Neural cell (in vitro differentiated cells): ENCODE measurements at regions not wholly inside any gene's neighbourhood (a gene's known extent, or its start where the extent isn't known, plus 50 kb on each side); places are given as distances from the start of the nearest gene placed in this dataset.
"Not testable (repeated sequence)": the region's sequence is repeated elsewhere in the genome, so short reads cannot be mapped to it uniquely, and the experiment has no call there.

Experiments
- H2AFZ ChIP-seq: fragments of 200-600, 300-800 bp; sonication (generic), shearing (Covaris generic); 2 replicates; pipeline ENCODE4 v1.6.0; 2014; ENCODE audit warnings: low read depth, mild to moderate bottlenecking, antibody characterized with exemption, low read length, moderate library complexity
- H3F3A ChIP-seq: fragments of 200-600 bp; shearing (Covaris generic); 2 replicates; pipeline ENCODE4 v1.6.1; 2016; ENCODE audit warnings: mild to moderate bottlenecking, moderate library complexity, mixed read lengths, antibody characterized with exemption, low read length; ENCODE audit not compliant: insufficient read depth, poor library complexity, severe bottlenecking
- H3K27ac ChIP-seq: fragments of 200-600, 300-800 bp; sonication (generic), shearing (Covaris generic); 2 replicates; pipeline ENCODE4 v1.5.1; 2014; ENCODE audit warnings: mild to moderate bottlenecking, low read length, moderate library complexity
- H3K27me3 ChIP-seq: fragments of 300-800, 200-600 bp; sonication (generic), shearing (Covaris generic); 2 replicates; pipeline ENCODE4 v1.6.0; 2014; ENCODE audit warnings: mild to moderate bottlenecking, low read depth, low read length, moderate library complexity; ENCODE audit not compliant: insufficient read depth
- H3K36me3 ChIP-seq: fragments of 300-800, 200-600 bp; sonication (generic), shearing (Covaris generic); 2 replicates; pipeline ENCODE4 v1.5.1; 2014; ENCODE audit warnings: mild to moderate bottlenecking, antibody characterized with exemption, low read length, moderate library complexity; ENCODE audit not compliant: insufficient read depth
- H3K4me2 ChIP-seq: fragments of 300-800, 200-600 bp; sonication (generic), shearing (Covaris generic); 2 replicates; pipeline ENCODE4 v1.6.0; 2014; ENCODE audit warnings: mild to moderate bottlenecking, low read length
- H3K4me3 ChIP-seq: fragments of 300-800, 200-600 bp; sonication (generic), shearing (Covaris generic); 2 replicates; pipeline ENCODE4 v1.5.1; 2014; ENCODE audit warnings: mild to moderate bottlenecking, low read length, moderate library complexity
- H3K79me2 ChIP-seq: fragments of 200-600 bp; shearing (Covaris generic); replicated peaks from 2 replicates; pipeline ENCODE4 v1.6.0; 2014; ENCODE audit warnings: mild to moderate bottlenecking, low read length, moderate library complexity; ENCODE audit not compliant: insufficient read depth
- H3K9ac ChIP-seq: fragments of 300-800, 200-600 bp; sonication (generic), shearing (Covaris generic); 2 replicates; pipeline ENCODE4 v1.6.1; 2016; ENCODE audit warnings: mild to moderate bottlenecking, low read length, mixed read lengths
- H3K9me2 ChIP-seq: fragments of 200-600 bp; shearing (Covaris generic); 2 replicates; pipeline ENCODE4 v1.6.1; 2016; ENCODE audit warnings: mild to moderate bottlenecking, low read length, mixed read lengths; ENCODE audit not compliant: insufficient read depth
- H3K9me3 ChIP-seq: fragments of 200-600, 300-800 bp; sonication (generic), shearing (Covaris generic); 2 replicates; pipeline ENCODE4 v1.6.1; 2016; ENCODE audit warnings: mild to moderate bottlenecking, mixed run types, low read length, moderate library complexity, mixed read lengths
- H4K20me1 ChIP-seq: fragments of 200-600 bp; shearing (Covaris generic); 2 replicates; pipeline ENCODE4 v1.6.1; 2016; ENCODE audit warnings: mild to moderate bottlenecking, mixed run types; ENCODE audit not compliant: insufficient read depth
- CTCF ChIP-seq: fragments of 450-650 bp; IDR thresholded peaks from 2 replicates; pipeline ENCODE4 v1.5.1; 2014; ENCODE audit warnings: antibody characterized with exemption, mild to moderate bottlenecking, moderate library complexity; ENCODE audit not compliant: poor library complexity, severe bottlenecking
- EZH2 ChIP-seq: fragments of 200-600, 300-800 bp; shearing (Covaris generic), sonication (generic); IDR thresholded peaks from 2 replicates; pipeline ENCODE4 v1.6.1; 2014; ENCODE audit warnings: antibody characterized with exemption, low read length, borderline replicate concordance, mild to moderate bottlenecking; ENCODE audit not compliant: insufficient read depth, poor library complexity, severe bottlenecking
- MXI1 ChIP-seq: fragments of 450-650 bp; conservative IDR thresholded peaks from 2 replicates; pipeline ENCODE4 v1.6.1; 2014; ENCODE audit warnings: antibody characterized with exemption, mild to moderate bottlenecking; ENCODE audit not compliant: poor library complexity, severe bottlenecking
- POLR2AphosphoS5 ChIP-seq: IDR thresholded peaks from 2 replicates; pipeline ENCODE4 v1.6.1; 2012
- RAD21 ChIP-seq: fragments of 450-650 bp; conservative IDR thresholded peaks from 2 replicates; pipeline ENCODE4 v1.6.1; 2014; ENCODE audit warnings: antibody characterized with exemption, mild to moderate bottlenecking, moderate library complexity
- REST ChIP-seq: IDR thresholded peaks from 2 replicates; pipeline ENCODE4 v1.6.1; 2012; ENCODE audit warnings: borderline replicate concordance
- SMC3 ChIP-seq: fragments of 450-650 bp; conservative IDR thresholded peaks from 2 replicates; pipeline ENCODE4 v1.6.1; 2014; ENCODE audit warnings: antibody characterized with exemption, mild to moderate bottlenecking, moderate library complexity; ENCODE audit not compliant: poor library complexity
- TAF1 ChIP-seq: IDR thresholded peaks from 2 replicates; pipeline ENCODE4 v1.6.1; 2012; ENCODE audit warnings: low read depth

DNA sequence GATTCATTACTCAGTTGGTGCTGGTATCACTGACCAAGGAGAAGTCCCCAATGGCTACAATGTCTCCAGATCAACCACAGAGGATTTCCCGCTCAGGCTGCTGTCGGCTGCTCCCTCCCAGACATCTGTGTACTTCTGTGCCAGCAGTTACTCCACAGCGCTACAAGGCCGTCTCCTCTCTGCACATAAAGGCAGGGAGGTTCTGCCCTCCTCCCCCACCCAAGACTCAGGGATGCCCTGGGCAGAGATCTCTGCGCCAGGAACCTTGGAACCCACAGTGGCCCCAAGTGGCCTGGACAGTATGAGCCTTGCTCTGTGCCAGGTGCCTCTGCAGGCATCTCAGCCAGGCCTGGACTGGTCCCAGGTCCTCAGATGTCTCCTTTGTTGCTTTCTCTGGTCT, 193.4 kb upstream of the PRSS58 start:
- TF ChIP-seq RAD21 = no peak
- no peak for TF ChIP-seq TAF1
- H3K9me3 ChIP-seq = no peaks in the 10 kb centered on the region
- H3K4me3 ChIP-seq = no peak overlapping the region
- no peaks in the 10 kb centered on the region for H3K27me3 ChIP-seq
- no peak overlapping the region for H2AFZ ChIP-seq
- no peak overlapping the region for H3K4me2 ChIP-seq
- no peaks in the 10 kb centered on the region for H4K20me1 ChIP-seq
- H3K9me2 ChIP-seq = no peaks in the 10 kb centered on the region
- H3K27ac ChIP-seq = no peak overlapping the region
- no peaks in the 10 kb centered on the region for H3F3A ChIP-seq
- H3K9ac ChIP-seq = no peak overlapping the region
- H3K79me2 ChIP-seq = no peaks in the 10 kb centered on the region
- H3K36me3 ChIP-seq = no peaks in the 10 kb centered on the region

GRCh38 chr7:142450695-142451094, 192.8 kb upstream of the PRSS58 start:
- Histone ChIP-seq H3K79me2 (no peaks in the 10 kb centered on the region), H3K9ac (no peak overlapping the region), H2AFZ (no peak overlapping the region), H3K36me3 (no peaks in the 10 kb centered on the region), H3K27ac (no peak overlapping the region), H3K9me3 (no peaks in the 10 kb centered on the region), H4K20me1 (no peaks in the 10 kb centered on the region), H3F3A (no peaks in the 10 kb centered on the region), H3K9me2 (no peaks in the 10 kb centered on the region), H3K4me3 (no peak overlapping the region), H3K4me2 (no peak overlapping the region), H3K27me3 (no peaks in the 10 kb centered on the region)
- no peak for TF ChIP-seq TAF1
- no peak for TF ChIP-seq CTCF
- TF ChIP-seq POLR2AphosphoS5 = no peak
- no peak for TF ChIP-seq MXI1
- TF ChIP-seq EZH2 = no peak
- no peak for TF ChIP-seq SMC3
- no peak for TF ChIP-seq REST

- H3K4me3 ChIP-seq = no peak overlapping the region
- no peaks in the 10 kb centered on the region for H3K79me2 ChIP-seq
- no peaks in the 10 kb centered on the region for H3K36me3 ChIP-seq
- no peaks in the 10 kb centered on the region for H3K9me2 ChIP-seq
- H3K4me2 ChIP-seq = no peak overlapping the region
- no peaks in the 10 kb centered on the region for H3K9me3 ChIP-seq
- no peak overlapping the region for H3K9ac ChIP-seq
- no peak overlapping the region for H2AFZ ChIP-seq
- no peaks in the 10 kb centered on the region for H4K20me1 ChIP-seq
- no peaks in the 10 kb centered on the region for H3F3A ChIP-seq
- no peaks in the 10 kb centered on the region for H3K27me3 ChIP-seq
- TF ChIP-seq SMC3 (no peak), POLR2AphosphoS5 (no peak), CTCF (no peak)
- H3K27ac ChIP-seq = no peak overlapping the region
These were observed 192.3 kb upstream of the PRSS58 start for GRCh38 chr7:142450206-142450605.

DNA sequence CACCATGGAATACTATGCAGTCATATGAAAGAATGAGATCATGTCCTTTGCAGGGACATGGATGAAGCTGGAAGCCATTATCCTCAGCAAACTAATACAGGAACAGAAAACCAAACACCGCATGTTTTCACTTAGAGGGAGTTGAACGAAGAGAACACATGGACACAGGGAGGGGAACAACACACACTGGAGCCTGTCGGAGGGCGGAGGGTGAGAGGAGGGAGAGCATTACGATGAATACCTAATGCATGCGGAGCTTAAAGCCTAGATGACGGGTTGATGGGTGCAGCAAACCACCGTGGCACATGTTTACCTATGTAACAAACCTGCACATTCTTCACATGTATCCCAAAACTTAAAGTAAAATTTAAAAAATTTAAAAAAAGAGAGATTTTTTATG, 191.0 kb upstream of the PRSS58 start:
- not testable (repeated sequence) for H3K9me2 ChIP-seq, H3K4me3 ChIP-seq, H2AFZ ChIP-seq, H3K9me3 ChIP-seq, H3F3A ChIP-seq, H3K4me2 ChIP-seq, H3K27ac ChIP-seq, H3K36me3 ChIP-seq, H3K9ac ChIP-seq, H3K79me2 ChIP-seq, H3K27me3 ChIP-seq, H4K20me1 ChIP-seq
